ENCODE measurements at regions not wholly inside any gene's neighbourhood (a gene's known extent, or its start where the extent isn't known, plus 50 kb on each side); places are given as distances from the start of the nearest gene placed in this dataset.

GRCh38 chr2:59236723-59237122 lies 995.6 kb upstream of the FANCL start:
- TF ChIP-seq POLR2A (IDR thresholded peaks at IDR 0.05; ENCODE audit: low read length) (no peak), GATA1 (IDR thresholded peaks at IDR 0.05; ENCODE audit: low read depth, low read length) (no peak)
